ENCODE measurements at regions not wholly inside any gene's neighbourhood (a gene's known extent, or its start where the extent isn't known, plus 50 kb on each side); places are given as distances from the start of the nearest gene placed in this dataset.

- Histone ChIP-seq H3K36me3 (no peaks in the 10 kb centered on the region), H3K27ac (no peak overlapping the region), H3K4me1 (peaks cover 7 to 15% of the 10 kb centered on the region in 2 donors), H3K9me3 (no peaks in the 10 kb centered on the region), H3K4me3 (no peak overlapping the region), H3K27me3 (no peaks in the 10 kb centered on the region)
- intact Hi-C loops (cut with DNase I) = no loop called here
- ATAC-seq (no peak), DNase-seq (no peak)
- TF ChIP-seq, protein P1, sequence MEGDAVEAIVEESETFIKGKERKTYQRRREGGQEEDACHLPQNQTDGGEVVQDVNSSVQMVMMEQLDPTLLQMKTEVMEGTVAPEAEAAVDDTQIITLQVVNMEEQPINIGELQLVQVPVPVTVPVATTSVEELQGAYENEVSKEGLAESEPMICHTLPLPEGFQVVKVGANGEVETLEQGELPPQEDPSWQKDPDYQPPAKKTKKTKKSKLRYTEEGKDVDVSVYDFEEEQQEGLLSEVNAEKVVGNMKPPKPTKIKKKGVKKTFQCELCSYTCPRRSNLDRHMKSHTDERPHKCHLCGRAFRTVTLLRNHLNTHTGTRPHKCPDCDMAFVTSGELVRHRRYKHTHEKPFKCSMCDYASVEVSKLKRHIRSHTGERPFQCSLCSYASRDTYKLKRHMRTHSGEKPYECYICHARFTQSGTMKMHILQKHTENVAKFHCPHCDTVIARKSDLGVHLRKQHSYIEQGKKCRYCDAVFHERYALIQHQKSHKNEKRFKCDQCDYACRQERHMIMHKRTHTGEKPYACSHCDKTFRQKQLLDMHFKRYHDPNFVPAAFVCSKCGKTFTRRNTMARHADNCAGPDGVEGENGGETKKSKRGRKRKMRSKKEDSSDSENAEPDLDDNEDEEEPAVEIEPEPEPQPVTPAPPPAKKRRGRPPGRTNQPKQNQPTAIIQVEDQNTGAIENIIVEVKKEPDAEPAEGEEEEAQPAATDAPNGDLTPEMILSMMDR (IDR thresholded peaks at IDR 0.05) = no peak
These were observed 60.5 kb upstream of the CAV2 start for GRCh38 chr7:116439005-116439404.

GRCh38 chr7:116439841-116440549 is 59.5 kb upstream of the CAV2 start:
- no peak overlapping the region for H3K4me3 ChIP-seq
- TF ChIP-seq, protein P1 (IDR thresholded peaks at IDR 0.05) = no peak
- intact Hi-C loops (cut with DNase I) = no loop called here
- ATAC-seq = peak; percentile 61
- H3K27me3 ChIP-seq = no peaks in the 10 kb centered on the region
- peak overlapping the region in 1 of 2 donors; percentile 42 for H3K27ac ChIP-seq
- DNase-seq = no peak
- no peaks in the 10 kb centered on the region for H3K9me3 ChIP-seq
- no peaks in the 10 kb centered on the region for H3K36me3 ChIP-seq
- peaks cover 7 to 15% of the 10 kb centered on the region in 2 donors for H3K4me1 ChIP-seq

- no peak for DNase-seq
- no peaks in the 10 kb centered on the region for H3K36me3 ChIP-seq
- H3K4me1 ChIP-seq = peaks cover 7 to 15% of the 10 kb centered on the region in 2 donors
- TF ChIP-seq, protein P1 (IDR thresholded peaks at IDR 0.05) = no peak
- H3K9me3 ChIP-seq = no peaks in the 10 kb centered on the region
- H3K4me3 ChIP-seq = no peak overlapping the region
- peak overlapping the region; percentile 13 to 33 for H3K27ac ChIP-seq
- no peak for ATAC-seq
- intact Hi-C loops (cut with DNase I) = no loop called here
- H3K27me3 ChIP-seq = no peaks in the 10 kb centered on the region
These were observed 58.0 kb upstream of the CAV2 start for GRCh38 chr7:116441534-116441933.

GRCh38 chr7:116443101-116443523 is 56.4 kb upstream of the CAV2 start:
- Histone ChIP-seq H3K27ac (peak overlapping the region; percentile 38 to 51), H3K36me3 (no peaks in the 10 kb centered on the region), H3K4me1 (peaks cover 11 to 15% of the 10 kb centered on the region in 2 donors), H3K9me3 (no peaks in the 10 kb centered on the region), H3K27me3 (no peaks in the 10 kb centered on the region), H3K4me3 (no peak overlapping the region)
- intact Hi-C loops (cut with DNase I) = no loop called here
- ATAC-seq (peak; percentile 81), DNase-seq (no peak)
- TF ChIP-seq, protein P1 (IDR thresholded peaks at IDR 0.05) = no peak

DNA sequence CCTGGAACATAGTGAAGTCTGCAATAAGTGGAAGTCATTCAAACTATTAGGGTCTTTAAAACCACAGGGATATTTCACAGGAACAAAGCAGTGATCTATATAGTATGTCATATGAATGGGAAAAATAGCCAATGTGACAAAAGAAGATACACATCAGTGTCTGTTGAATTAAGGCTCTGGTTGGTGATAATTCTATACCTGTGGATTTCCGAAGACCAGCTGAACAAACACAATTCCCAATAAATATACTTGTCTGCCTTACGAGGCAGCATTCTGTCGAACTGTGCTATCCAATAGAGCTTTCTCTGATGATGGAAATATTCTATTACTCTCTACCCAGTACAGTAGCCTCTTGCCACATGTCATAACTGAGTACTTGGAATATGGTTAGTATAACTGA is 55.9 kb upstream of the CAV2 start:
- no peaks in the 10 kb centered on the region for H3K27me3 ChIP-seq
- peaks cover 11 to 15% of the 10 kb centered on the region in 2 donors for H3K4me1 ChIP-seq
- no peak for DNase-seq
- intact Hi-C loops (cut with DNase I) = no loop called here
- no peaks in the 10 kb centered on the region for H3K9me3 ChIP-seq
- TF ChIP-seq, protein P1 (IDR thresholded peaks at IDR 0.05) = no peak
- H3K36me3 ChIP-seq = no peaks in the 10 kb centered on the region
- no peak overlapping the region for H3K4me3 ChIP-seq
- ATAC-seq = no peak
- peak overlapping the region; percentile 38 to 51 for H3K27ac ChIP-seq
